IMR-90 (cell line): ENCODE measurements at regions not wholly inside any gene's neighbourhood (a gene's known extent, or its start where the extent isn't known, plus 50 kb on each side); places are given as distances from the start of the nearest gene placed in this dataset.

Source experiments
- ATAC-seq: fragments of 200-7000 bp; cut with Tn5 transposase; 2 replicates; pipeline ENCODE4 v1.9.1; 2020; ENCODE audit warnings: low read depth, mild to moderate bottlenecking, moderate library complexity
- BruUV-seq: library from RNA; stranded (reverse); fragments of 400-500 nt; replicated peaks from 2 replicates; lab custom pipeline; 2021; lab: Mats Ljungman, UMichigan
- CTCF ChIA-PET: fragments of 300-600 bp; formaldehyde crosslinking; extraction: SDS; loops from one replicate; lab custom pipeline; 2021; ENCODE audit warnings: antibody characterized with exemption; lab: Yijun Ruan, JAX
- POLR2A ChIA-PET: fragments of 300-600 bp; sonication (Branson Sonifier 250); formaldehyde crosslinking; loops from one replicate; lab custom pipeline; 2022; ENCODE audit warnings: antibody characterized with exemption; ENCODE audit not compliant: unreplicated experiment; lab: Charles Lee
- DNase-seq: peaks from one replicate; pipeline ENCODE4 v3.0.0; 2013
- H2AFZ ChIP-seq: replicated peaks from 2 replicates; pipeline ENCODE3; 2013; ENCODE audit warnings: low read length, mild to moderate bottlenecking; ENCODE audit not compliant: poor library complexity
- H2AK5ac ChIP-seq: 2 replicates; pipeline ENCODE4 v1.6.1; 2013; ENCODE audit warnings: low read depth, low read length, inconsistent platforms
- H2AK9ac ChIP-seq: replicated peaks from 2 replicates; pipeline ENCODE3; 2013; ENCODE audit warnings: mild to moderate bottlenecking, low read depth, low read length, moderate library complexity; ENCODE audit not compliant: poor library complexity
- H2BK120ac ChIP-seq: 2 replicates; pipeline ENCODE4 v1.6.1; 2013; ENCODE audit warnings: low read depth, low read length, inconsistent platforms
- H2BK15ac ChIP-seq: 3 replicates; pipeline ENCODE4 v1.6.1; 2013; ENCODE audit warnings: low read depth, low read length, inconsistent platforms
- H2BK20ac ChIP-seq: 2 replicates; pipeline ENCODE4 v1.6.1; 2013; ENCODE audit warnings: low read depth, mild to moderate bottlenecking, inconsistent platforms, low read length, moderate library complexity
- H2BK5ac ChIP-seq: 2 replicates; pipeline ENCODE4 v1.6.1; 2013; ENCODE audit warnings: mild to moderate bottlenecking, low read depth, low read length, inconsistent platforms; ENCODE audit not compliant: poor library complexity, severe bottlenecking
- H3K14ac ChIP-seq: replicated peaks from 2 replicates; pipeline ENCODE4 v1.6.1; 2013; ENCODE audit warnings: low read depth, low read length, inconsistent platforms
- H3K18ac ChIP-seq: 2 replicates; pipeline ENCODE4 v1.6.1; 2013; ENCODE audit warnings: low read depth, low read length, control low read depth
- H3K23ac ChIP-seq: 2 replicates; pipeline ENCODE4 v1.6.1; 2013; ENCODE audit warnings: low read depth, low read length, inconsistent platforms
- H3K27ac ChIP-seq: 2 replicates; pipeline ENCODE4 v1.5.1; 2013; ENCODE audit warnings: mild to moderate bottlenecking, control low read depth, low read length; ENCODE audit not compliant: insufficient read depth
- H3K27me3 ChIP-seq: 2 replicates; pipeline ENCODE4 v1.6.1; 2013; ENCODE audit warnings: low read length; ENCODE audit not compliant: control insufficient read depth, insufficient read depth
- H3K36me3 ChIP-seq: 2 replicates; pipeline ENCODE4 v1.6.1; 2013; ENCODE audit warnings: low read length, mixed read lengths; ENCODE audit not compliant: control insufficient read depth, insufficient read depth
- H3K4ac ChIP-seq: 2 replicates; pipeline ENCODE4 v1.6.1; 2013; ENCODE audit warnings: low read depth, low read length, inconsistent platforms
- H3K4me1 ChIP-seq: 2 replicates; pipeline ENCODE4 v1.6.1; 2013; ENCODE audit warnings: low read length, mixed read lengths; ENCODE audit not compliant: control insufficient read depth, insufficient read depth
- H3K4me2 ChIP-seq: 2 replicates; pipeline ENCODE4 v1.6.1; 2013; ENCODE audit warnings: low read depth, mild to moderate bottlenecking, control low read depth, low read length, moderate library complexity
- H3K4me3 ChIP-seq: 2 replicates; pipeline ENCODE4 v1.5.1; 2013; ENCODE audit warnings: low read depth, mild to moderate bottlenecking, control low read depth, low read length, moderate library complexity; ENCODE audit not compliant: insufficient read depth
- H3K56ac ChIP-seq: 2 replicates; pipeline ENCODE4 v1.6.1; 2013; ENCODE audit warnings: low read length, inconsistent platforms; ENCODE audit not compliant: insufficient read depth; ENCODE audit errors: extremely low read depth
- H3K79me1 ChIP-seq, 2 experiments: 2 replicates each; pipeline ENCODE4 v1.6.1; 2013; ENCODE audit warnings: low read length in 2 of 2, inconsistent platforms in 1 of 2, low read depth in 1 of 2
- H3K9ac ChIP-seq: 2 replicates; pipeline ENCODE4 v1.6.1; 2013; ENCODE audit warnings: low read depth, low read length, control low read depth
- H3K9me1 ChIP-seq: 2 replicates; pipeline ENCODE4 v1.6.1; 2013; ENCODE audit warnings: low read length, inconsistent platforms; ENCODE audit not compliant: insufficient read depth
- H3K9me3 ChIP-seq: 2 replicates; pipeline ENCODE4 v1.6.1; 2013; ENCODE audit warnings: low read length; ENCODE audit not compliant: control insufficient read depth, insufficient read depth
- H4K20me1 ChIP-seq: 2 replicates; pipeline ENCODE4 v1.6.1; 2013; ENCODE audit warnings: low read length, inconsistent platforms; ENCODE audit not compliant: insufficient read depth
- H4K5ac ChIP-seq: 2 replicates; pipeline ENCODE4 v1.6.1; 2013; ENCODE audit warnings: mild to moderate bottlenecking, low read depth, low read length, control low read depth
- H4K8ac ChIP-seq, 2 experiments: 2 replicates each; pipeline ENCODE4 v1.6.1; 2013; ENCODE audit warnings: low read depth in 2 of 2, low read length in 2 of 2, control low read depth in 1 of 2, inconsistent platforms in 1 of 2
- H4K91ac ChIP-seq: 2 replicates; pipeline ENCODE4 v1.6.1; 2013; ENCODE audit warnings: low read depth, low read length, inconsistent platforms; ENCODE audit not compliant: insufficient read depth
- CEBPB ChIP-seq: IDR thresholded peaks from 2 replicates; pipeline ENCODE4 v1.6.1; 2012; ENCODE audit warnings: low read depth, low read length, improper control_type of control experiment
- WGBS, 2 experiments: methylation state at CpG; one replicate each; pipeline versions ENCODE4 v1.1.5 to v1.1.7; 2013; ENCODE audit warnings: missing lambda C conversion rate in 2 of 2; ENCODE audit not compliant: insufficient read length in 1 of 2; ENCODE audit errors: extremely low coverage in 2 of 2; 5-methylcytosine and 5-hydroxymethylcytosine counted together
- dilution Hi-C: fragments of 300-500 bp; cut with HindIII; formaldehyde crosslinking; loops from one replicate; pipeline ENCODE4 v1.14.3; 2018; ENCODE audit warnings: low sequenced_read_pairs; ENCODE audit not compliant: unreplicated experiment
- in situ Hi-C: fragments of 300-500 bp; cut with MboI; formaldehyde crosslinking; loops from 3 replicates; pipeline ENCODE4 v1.14.3; 2019; ENCODE audit warnings: low sequenced_read_pairs, inconsistent platforms, mixed read lengths
- intact Hi-C: fragments of 100-400 bp; cut with micrococcal nuclease; formaldehyde crosslinking; loops from 2 replicates; pipeline ENCODE4 v1.10.0; 2022
- TF ChIP-seq, protein P1 (sequence below): fragments of 150-350 bp; IDR thresholded peaks from 2 replicates; pipeline ENCODE4 v1.6.1; 2016; ENCODE audit warnings: low read depth, mild to moderate bottlenecking, low read length, moderate library complexity, borderline replicate concordance

DNA sequence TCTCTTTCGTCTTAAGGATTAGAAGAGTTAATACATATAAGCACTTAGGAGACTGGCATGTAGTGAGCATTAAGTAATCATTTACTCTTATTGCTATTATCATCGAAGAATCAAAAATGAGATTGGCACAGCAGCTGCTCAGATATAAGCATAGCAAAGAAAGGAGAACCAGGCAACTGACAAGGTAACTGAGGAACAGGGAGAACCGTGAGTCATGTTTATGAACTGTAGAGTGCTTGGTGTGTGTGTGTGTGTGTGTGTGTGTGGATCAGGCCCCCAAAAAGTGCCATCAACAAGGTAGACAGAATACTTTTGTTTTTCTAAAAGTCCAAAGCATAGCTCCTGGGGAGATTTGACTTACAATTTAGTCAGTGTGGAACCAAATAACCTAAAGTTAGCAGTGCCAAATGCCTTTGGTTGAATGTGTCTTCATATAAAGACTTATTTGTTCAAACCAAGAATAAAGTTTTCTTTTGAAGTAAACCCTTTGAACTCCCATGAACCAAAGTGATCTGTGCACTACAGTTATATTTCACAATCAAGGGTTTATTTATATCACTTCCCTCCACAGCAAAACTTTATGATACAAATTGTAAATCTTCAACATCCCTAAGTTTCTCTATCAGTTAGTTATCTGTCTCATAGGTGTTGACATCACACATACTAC lies 660.6 kb downstream of the NYAP2 start:
- DNase-seq: peak; percentile 5
- CTCF ChIA-PET: no interaction called here
- no peak overlapping the region for H3K14ac ChIP-seq

More for the DNA sequence above, 660.6 kb downstream of the NYAP2 start:
- Histone ChIP-seq H4K20me1 (no peaks in the 10 kb centered on the region), H3K18ac (peak overlapping the region; percentile 49; the same call in 1 of the 2 replicates), H2BK20ac (no peak overlapping the region), H2BK5ac (peak overlapping the region; percentile 20), H3K4ac (no peak overlapping the region), H2BK120ac (no peak overlapping the region), H2AK9ac (no peak overlapping the region), H3K27me3 (no peaks in the 10 kb centered on the region), H3K36me3 (no peaks in the 10 kb centered on the region), H2AK5ac (0 out of 2 replicates have a peak overlapping the region, but pooled peaks have one; percentile 4), H3K56ac (no peak overlapping the region), H3K4me2 (no peak overlapping the region), H4K8ac (no peak overlapping the region), H3K4me3 (no peak overlapping the region), H4K5ac (peak overlapping the region; percentile 29; the same call in 1 of the 2 replicates), H2AFZ (no peak overlapping the region), H3K23ac (no peak overlapping the region), H3K9ac (no peak overlapping the region), H3K27ac (no peak overlapping the region), H3K9me3 (no peaks in the 10 kb centered on the region), H2BK15ac (peak overlapping the region; percentile 71; the same call in 1 of the 3 replicates), H3K4me1 (peaks cover 5% of the 10 kb centered on the region; the same call in 1 of the 2 replicates), H3K79me1 (no peaks in the 10 kb centered on the region), H3K9me1 (peaks cover 4% of the 10 kb centered on the region; the same call in 1 of the 2 replicates), H4K91ac (no peak overlapping the region)
- POLR2A ChIA-PET: no interaction called here
- no peak for ATAC-seq
- no TSS peak for BruUV-seq
- intact Hi-C loops (no loop called here), dilution Hi-C loops (no loop called here), in situ Hi-C loops (no loop called here)
- TF ChIP-seq CEBPB: peak; percentile 51
- TF ChIP-seq, protein P1, sequence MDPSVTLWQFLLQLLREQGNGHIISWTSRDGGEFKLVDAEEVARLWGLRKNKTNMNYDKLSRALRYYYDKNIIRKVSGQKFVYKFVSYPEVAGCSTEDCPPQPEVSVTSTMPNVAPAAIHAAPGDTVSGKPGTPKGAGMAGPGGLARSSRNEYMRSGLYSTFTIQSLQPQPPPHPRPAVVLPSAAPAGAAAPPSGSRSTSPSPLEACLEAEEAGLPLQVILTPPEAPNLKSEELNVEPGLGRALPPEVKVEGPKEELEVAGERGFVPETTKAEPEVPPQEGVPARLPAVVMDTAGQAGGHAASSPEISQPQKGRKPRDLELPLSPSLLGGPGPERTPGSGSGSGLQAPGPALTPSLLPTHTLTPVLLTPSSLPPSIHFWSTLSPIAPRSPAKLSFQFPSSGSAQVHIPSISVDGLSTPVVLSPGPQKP: no peak
- no CpG with 5 or more reads among the region's 3 CpGs for WGBS, 2 experiments
